Epithelial cell of esophagus (primary cell): ENCODE measurements at regions not wholly inside any gene's neighbourhood (a gene's known extent, or its start where the extent isn't known, plus 50 kb on each side); places are given as distances from the start of the nearest gene placed in this dataset.

Experiments
- DNase-seq: peaks from one replicate; pipeline ENCODE4 v3.0.0; 2010; ENCODE audit warnings: low read depth
- H3K4me3 ChIP-seq: 2 replicates; pipeline ENCODE4 v1.5.1; 2011; ENCODE audit warnings: mild to moderate bottlenecking, low read length, control low read depth
- TF ChIP-seq, protein P1 (sequence below): IDR thresholded peaks from 2 replicates; pipeline ENCODE4 v1.5.1; 2011; ENCODE audit warnings: low read depth, mild to moderate bottlenecking, low read length, control low read depth, inconsistent platforms; ENCODE audit not compliant: insufficient read depth; ENCODE audit errors: missing control alignments

DNA sequence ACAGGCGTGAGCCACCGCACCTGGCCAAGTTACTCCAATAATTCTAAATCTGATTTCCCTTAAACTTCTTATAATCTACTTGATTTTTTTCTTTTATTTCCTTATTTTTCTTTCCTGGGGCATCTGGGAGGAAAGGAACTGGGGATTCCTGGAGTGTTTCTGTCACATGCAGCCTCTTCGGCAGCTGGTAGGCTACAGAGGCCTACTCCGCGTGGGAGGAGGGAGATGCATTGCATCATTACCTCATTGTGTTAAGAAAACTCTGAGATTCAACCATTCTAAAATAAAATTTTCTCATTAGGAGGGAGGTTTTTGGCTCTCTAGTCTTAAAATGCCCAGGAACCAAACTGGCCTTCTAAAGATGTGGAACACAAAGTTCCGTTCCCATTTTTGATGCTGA lies 64.0 kb downstream of the SOX9 start:
- H3K4me3 ChIP-seq, result no peak overlapping the region
- DNase-seq, result no peak
- TF ChIP-seq, protein P1, sequence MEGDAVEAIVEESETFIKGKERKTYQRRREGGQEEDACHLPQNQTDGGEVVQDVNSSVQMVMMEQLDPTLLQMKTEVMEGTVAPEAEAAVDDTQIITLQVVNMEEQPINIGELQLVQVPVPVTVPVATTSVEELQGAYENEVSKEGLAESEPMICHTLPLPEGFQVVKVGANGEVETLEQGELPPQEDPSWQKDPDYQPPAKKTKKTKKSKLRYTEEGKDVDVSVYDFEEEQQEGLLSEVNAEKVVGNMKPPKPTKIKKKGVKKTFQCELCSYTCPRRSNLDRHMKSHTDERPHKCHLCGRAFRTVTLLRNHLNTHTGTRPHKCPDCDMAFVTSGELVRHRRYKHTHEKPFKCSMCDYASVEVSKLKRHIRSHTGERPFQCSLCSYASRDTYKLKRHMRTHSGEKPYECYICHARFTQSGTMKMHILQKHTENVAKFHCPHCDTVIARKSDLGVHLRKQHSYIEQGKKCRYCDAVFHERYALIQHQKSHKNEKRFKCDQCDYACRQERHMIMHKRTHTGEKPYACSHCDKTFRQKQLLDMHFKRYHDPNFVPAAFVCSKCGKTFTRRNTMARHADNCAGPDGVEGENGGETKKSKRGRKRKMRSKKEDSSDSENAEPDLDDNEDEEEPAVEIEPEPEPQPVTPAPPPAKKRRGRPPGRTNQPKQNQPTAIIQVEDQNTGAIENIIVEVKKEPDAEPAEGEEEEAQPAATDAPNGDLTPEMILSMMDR, result no peak

- TF ChIP-seq, protein P1, result no peak
- DNase-seq, result no peak
- H3K4me3 ChIP-seq, result no peak overlapping the region
Measured at GRCh38 chr17:72185564-72185963, 64.7 kb downstream of the SOX9 start.

DNA sequence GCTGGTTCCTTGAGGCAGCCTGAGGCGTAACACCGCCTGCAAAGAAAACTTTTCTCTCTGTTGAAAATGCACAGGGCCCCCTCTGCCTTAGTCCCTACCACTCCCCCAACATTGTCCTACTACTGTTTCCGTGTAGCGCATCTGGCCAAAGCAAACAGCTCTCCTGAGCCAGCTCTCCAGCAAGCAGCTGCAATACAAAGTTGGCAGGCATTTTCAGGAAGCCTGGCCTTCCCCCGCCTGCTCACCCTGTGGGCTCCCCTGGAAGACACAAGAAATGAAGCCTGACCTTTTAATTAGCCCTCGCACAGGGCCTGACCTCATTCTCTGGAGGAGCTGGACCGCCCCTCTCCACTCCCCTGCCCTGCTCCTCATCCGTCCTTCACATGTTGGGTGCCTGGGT lies 66.7 kb downstream of the SOX9 start:
- TF ChIP-seq, protein P1, result no peak
- DNase-seq, result no peak
- no peak overlapping the region for H3K4me3 ChIP-seq

GRCh38 chr17:72188801-72189200 lies 68.0 kb downstream of the SOX9 start:
- H3K4me3 ChIP-seq, result no peak overlapping the region
- TF ChIP-seq, protein P1, result no peak
- DNase-seq, result no peak

DNA sequence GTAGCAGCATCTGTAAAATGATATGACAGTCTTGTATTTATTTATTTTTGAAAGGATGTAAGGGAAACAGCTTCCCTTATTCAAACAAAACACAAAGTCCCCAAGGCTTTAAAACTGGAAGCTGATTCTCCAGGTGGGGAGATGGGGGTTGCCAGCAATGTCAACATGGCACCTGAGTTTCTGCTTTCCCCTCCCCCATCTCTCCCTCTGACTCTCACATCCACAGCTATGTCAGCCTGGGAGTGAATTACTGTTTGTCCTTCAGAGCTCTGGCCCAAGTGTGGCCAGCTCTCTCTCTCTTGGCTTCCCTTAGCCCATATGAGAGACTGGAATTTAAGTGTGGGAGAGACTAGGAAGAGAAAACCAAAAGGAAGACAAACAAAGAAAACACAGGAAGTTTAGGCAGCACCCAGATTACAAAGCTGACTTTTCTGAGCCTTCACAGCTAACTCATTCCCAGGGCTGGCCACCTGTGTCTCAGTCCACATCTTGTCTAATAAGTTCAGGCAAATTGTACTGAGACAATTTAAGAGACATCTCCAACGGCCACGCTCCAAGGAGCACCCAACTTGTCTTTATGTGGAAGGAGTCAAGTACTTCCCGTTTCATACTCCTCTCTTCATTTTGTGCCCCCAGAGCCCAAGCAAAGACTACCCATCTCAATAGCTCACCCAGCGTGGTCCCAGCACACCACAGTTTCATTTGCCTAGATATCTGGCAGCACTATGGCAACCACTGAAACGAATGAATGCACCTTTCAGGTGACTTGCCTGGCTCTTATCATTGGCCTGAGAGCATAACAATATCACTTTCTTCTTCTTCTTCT lies 69.2 kb downstream of the SOX9 start:
- TF ChIP-seq, protein P1, result no peak
- H3K4me3 ChIP-seq, result no peak overlapping the region
- DNase-seq, result no peak

DNA sequence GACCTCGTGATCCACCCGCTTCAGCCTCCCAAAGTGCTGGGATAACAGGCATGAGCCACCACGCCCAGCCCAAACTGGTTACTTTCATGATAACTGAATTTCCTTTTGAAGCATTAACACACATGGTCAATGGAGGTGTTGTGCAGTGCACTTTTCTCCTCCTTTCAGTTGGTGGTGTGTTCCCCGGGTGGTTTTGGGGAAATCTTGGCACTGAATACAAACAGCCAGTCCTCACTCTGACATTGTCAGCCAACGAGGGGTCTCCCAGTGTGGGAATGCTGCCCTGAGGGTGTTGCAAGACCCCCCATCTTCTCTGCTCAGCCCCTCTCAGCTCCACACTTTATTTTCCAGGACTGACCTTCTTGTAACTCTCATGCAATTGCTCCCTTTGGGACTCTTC lies 70.5 kb downstream of the SOX9 start:
- DNase-seq, result no peak
- no peak overlapping the region for H3K4me3 ChIP-seq
- TF ChIP-seq, protein P1, result no peak
